NCI-H187 treated with DMSO at 0.1 percent for 48 hours (cell line): ENCODE measurements at regions not wholly inside any gene's neighbourhood (a gene's known extent, or its start where the extent isn't known, plus 50 kb on each side); places are given as distances from the start of the nearest gene placed in this dataset.

Experiments
- DNase-seq: peaks from one replicate; lab custom pipeline; 2025; lab: John Stamatoyannopoulos, UW

GRCh38 chr18:42401131-42401673 lies 446.2 kb downstream of the PIK3C3 start:
- no peak for DNase-seq

- no peak for DNase-seq
Observed at GRCh38 chr18:42404151-42404550, 449.1 kb downstream of the PIK3C3 start.

GRCh38 chr18:42409005-42409404 lies 454.0 kb downstream of the PIK3C3 start:
- DNase-seq = no peak

- DNase-seq = no peak
Observed at GRCh38 chr18:42412281-42412680, 457.2 kb downstream of the PIK3C3 start.

- no peak for DNase-seq
Observed at GRCh38 chr18:42412896-42413295, 457.9 kb downstream of the PIK3C3 start.

GRCh38 chr18:42413870-42414269 lies 458.8 kb downstream of the PIK3C3 start:
- DNase-seq = no peak

- no peak for DNase-seq
Observed at GRCh38 chr18:42414756-42415454, 459.9 kb downstream of the PIK3C3 start.

- DNase-seq = no peak
Observed at GRCh38 chr18:42417189-42417588, 462.2 kb downstream of the PIK3C3 start.

GRCh38 chr18:42418121-42418520 lies 463.1 kb downstream of the PIK3C3 start:
- DNase-seq = no peak

GRCh38 chr18:42425025-42425424 lies 470.0 kb downstream of the PIK3C3 start:
- DNase-seq = no peak

GRCh38 chr18:42426496-42427015 lies 471.5 kb downstream of the PIK3C3 start:
- no peak for DNase-seq

- DNase-seq = no peak
Observed at GRCh38 chr18:42429196-42429595, 474.2 kb downstream of the PIK3C3 start.

GRCh38 chr18:42436222-42436765 lies 481.3 kb downstream of the PIK3C3 start:
- DNase-seq = no peak

- no peak for DNase-seq
Observed at GRCh38 chr18:42437001-42437400, 482.0 kb downstream of the PIK3C3 start.

- DNase-seq = no peak
Observed at GRCh38 chr18:42437646-42438045, 482.6 kb downstream of the PIK3C3 start.

GRCh38 chr18:42442656-42443055 lies 487.6 kb downstream of the PIK3C3 start:
- DNase-seq = no peak

GRCh38 chr18:42444349-42444748 lies 489.3 kb downstream of the PIK3C3 start:
- DNase-seq = no peak

- no peak for DNase-seq
Observed at GRCh38 chr18:42445359-42445758, 490.3 kb downstream of the PIK3C3 start.

- no peak for DNase-seq
Observed at GRCh38 chr18:42446195-42446594, 491.2 kb downstream of the PIK3C3 start.

- no peak for DNase-seq
Observed at GRCh38 chr18:42447688-42448087, 492.7 kb downstream of the PIK3C3 start.

GRCh38 chr18:42458226-42458625 lies 503.2 kb downstream of the PIK3C3 start:
- no peak for DNase-seq

- no peak for DNase-seq
Observed at GRCh38 chr18:42459873-42460272, 504.8 kb downstream of the PIK3C3 start.

GRCh38 chr18:42471885-42472284 lies 516.9 kb downstream of the PIK3C3 start:
- no peak for DNase-seq

- no peak for DNase-seq
Observed at GRCh38 chr18:42473611-42474010, 518.6 kb downstream of the PIK3C3 start.
